ENCODE measurements at regions not wholly inside any gene's neighbourhood (a gene's known extent, or its start where the extent isn't known, plus 50 kb on each side); places are given as distances from the start of the nearest gene placed in this dataset.

- TF ChIP-seq CTCF (IDR thresholded peaks at IDR 0.05) (no peak), POLR2A (IDR thresholded peaks at IDR 0.05) (no peak)
Observed at GRCh38 chr12:125983784-125984500, 918.7 kb downstream of the AACS start.
